ENCODE measurements at regions not wholly inside any gene's neighbourhood (a gene's known extent, or its start where the extent isn't known, plus 50 kb on each side); places are given as distances from the start of the nearest gene placed in this dataset.

- Histone ChIP-seq H3K27ac (no peak overlapping the region), H3K36me3 (no peaks in the 10 kb centered on the region), H3K9me3 (no peaks in the 10 kb centered on the region), H3K4me3 (no peak overlapping the region), H3K27me3 (no peaks in the 10 kb centered on the region), H3K4me1 (no peaks in the 10 kb centered on the region)
- no peak for DNase-seq (ENCODE audit: low spot score in 2 of 2)
- TF ChIP-seq EP300 (IDR thresholded peaks at IDR 0.05): no peak
- no peak for TF ChIP-seq POLR2AphosphoS5 (IDR thresholded peaks at IDR 0.05)
- no peak for TF ChIP-seq CTCF (IDR thresholded peaks at IDR 0.05)
- TF ChIP-seq POLR2A (IDR thresholded peaks at IDR 0.05): no peak
- 84% methylated on average over 3 of the region's 5 CpGs for WGBS
Measured at GRCh38 chr10:3412071-3412582, 239.5 kb upstream of the PITRM1 start.

- Histone ChIP-seq H3K27me3 (no peaks in the 10 kb centered on the region), H3K36me3 (no peaks in the 10 kb centered on the region), H3K9me3 (no peaks in the 10 kb centered on the region), H3K27ac (no peak overlapping the region), H3K4me1 (no peaks in the 10 kb centered on the region), H3K4me3 (no peak overlapping the region)
- WGBS: 73% methylated on average over 3 of the region's 3 CpGs
- no peak for DNase-seq (ENCODE audit: low spot score in 2 of 2)
- TF ChIP-seq EP300 (IDR thresholded peaks at IDR 0.05) (no peak), POLR2A (IDR thresholded peaks at IDR 0.05) (no peak), POLR2AphosphoS5 (IDR thresholded peaks at IDR 0.05) (no peak), CTCF (IDR thresholded peaks at IDR 0.05) (no peak)
Measured at GRCh38 chr10:3411044-3411443, 238.5 kb upstream of the PITRM1 start.

- Histone ChIP-seq H3K4me1 (no peaks in the 10 kb centered on the region), H3K27ac (no peak overlapping the region), H3K36me3 (no peaks in the 10 kb centered on the region), H3K9me3 (no peaks in the 10 kb centered on the region), H3K4me3 (no peak overlapping the region), H3K27me3 (no peaks in the 10 kb centered on the region)
- TF ChIP-seq POLR2AphosphoS5 (IDR thresholded peaks at IDR 0.05) (no peak), POLR2A (IDR thresholded peaks at IDR 0.05) (no peak), CTCF (IDR thresholded peaks at IDR 0.05) (no peak), EP300 (IDR thresholded peaks at IDR 0.05) (no peak)
- DNase-seq (ENCODE audit: low spot score in 2 of 2): peak in 1 of 2 donors; percentile 40
- WGBS: 100% methylated on average over 2 of the region's 4 CpGs
Measured at GRCh38 chr10:3409928-3410327, 237.3 kb upstream of the PITRM1 start.

GRCh38 chr10:3408603-3409365 lies 236.2 kb upstream of the PITRM1 start:
- TF ChIP-seq POLR2A (IDR thresholded peaks at IDR 0.05): no peak
- TF ChIP-seq POLR2AphosphoS5 (IDR thresholded peaks at IDR 0.05): no peak
- no peak for TF ChIP-seq EP300 (IDR thresholded peaks at IDR 0.05)
- TF ChIP-seq CTCF (IDR thresholded peaks at IDR 0.05): no peak
- DNase-seq (ENCODE audit: low spot score in 2 of 2): peak in 1 of 2 donors; percentile 43
- WGBS: 90% methylated on average over 6 of the region's 6 CpGs

GRCh38 chr10:3407208-3407607 lies 234.6 kb upstream of the PITRM1 start:
- 92% methylated on average over 10 of the region's 12 CpGs for WGBS
- TF ChIP-seq EP300 (IDR thresholded peaks at IDR 0.05): no peak
- Histone ChIP-seq H3K27ac (no peak overlapping the region), H3K9me3 (no peaks in the 10 kb centered on the region), H3K36me3 (no peaks in the 10 kb centered on the region), H3K27me3 (no peaks in the 10 kb centered on the region), H3K4me3 (no peak overlapping the region), H3K4me1 (no peaks in the 10 kb centered on the region)
- no peak for DNase-seq (ENCODE audit: low spot score in 2 of 2)

More at GRCh38 chr10:3408603-3409365, 236.2 kb upstream of the PITRM1 start:
- no peaks in the 10 kb centered on the region for H3K36me3 ChIP-seq
- H3K9me3 ChIP-seq: no peaks in the 10 kb centered on the region
- no peaks in the 10 kb centered on the region for H3K27me3 ChIP-seq
- H3K4me3 ChIP-seq: no peak overlapping the region
- no peaks in the 10 kb centered on the region for H3K4me1 ChIP-seq
- H3K27ac ChIP-seq: no peak overlapping the region

Measured in suprapubic skin (tissue), 4 donors.